ENCODE measurements at regions not wholly inside any gene's neighbourhood (a gene's known extent, or its start where the extent isn't known, plus 50 kb on each side); places are given as distances from the start of the nearest gene placed in this dataset.

DNA sequence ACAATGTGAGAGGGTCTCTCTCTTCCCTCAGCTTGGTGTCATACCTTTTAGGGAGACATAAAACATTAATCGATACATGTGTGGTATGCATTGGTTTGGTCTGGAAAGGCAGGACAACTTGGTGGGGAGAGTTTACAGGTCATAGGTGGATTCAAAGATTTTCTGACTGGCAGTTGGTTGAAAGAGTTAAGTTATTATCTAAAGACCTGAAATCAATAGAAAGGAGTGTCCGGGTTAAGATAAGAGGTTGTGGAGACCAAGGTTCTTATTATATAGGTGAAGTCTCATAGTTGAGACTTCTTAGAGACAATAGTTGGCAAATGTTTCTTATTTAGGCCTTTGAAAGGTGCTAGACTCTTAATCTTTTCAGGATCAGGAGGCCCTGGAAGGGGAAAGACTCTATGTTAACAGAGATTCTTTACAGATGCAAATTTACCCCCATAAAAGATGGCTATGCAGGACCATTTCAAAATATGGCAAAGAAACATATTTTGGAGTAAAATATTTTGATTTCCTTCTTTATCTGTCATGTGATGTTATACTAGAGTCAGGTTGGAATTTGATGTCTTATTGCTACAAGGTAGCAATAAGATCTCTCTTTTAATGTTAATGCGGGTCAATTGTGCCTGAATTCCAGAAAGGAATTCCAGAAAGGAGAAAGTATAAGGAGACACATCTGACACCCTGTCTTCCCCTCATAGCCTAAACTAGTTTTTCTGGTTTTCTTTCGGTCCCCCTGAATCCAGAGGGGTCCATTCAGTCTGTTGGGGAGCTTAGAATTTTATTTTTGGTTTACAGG, 59.2 kb upstream of the RCBTB2 start:
- Histone ChIP-seq H3K4me3 (ENCODE audit: control insufficient read depth in 1 of 2, extremely low read depth in 1 of 2, low read length in 1 of 2) (no peak overlapping the region), H3K4me1 (ENCODE audit: control insufficient read depth in 1 of 2, extremely low read depth in 1 of 2, insufficient read depth in 2 of 2, low read length in 2 of 2) (peaks cover 0 to 4% of the 10 kb centered on the region in 2 experiments), H3K27ac (ENCODE audit: low read length) (no peak overlapping the region), H3K36me3 (ENCODE audit: control insufficient read depth in 2 of 2, extremely low read depth in 1 of 2, insufficient read depth in 1 of 2, low read length in 1 of 2) (no peaks in the 10 kb centered on the region), H3K27me3 (replicated peaks in 1 of 2; ENCODE audit: control insufficient read depth in 2 of 2, extremely low read depth in 1 of 2, insufficient read depth in 2 of 2, low read length in 1 of 2) (no peaks in the 10 kb centered on the region), H3K9me3 (no peaks in the 10 kb centered on the region)
- ATAC-seq (replicated peaks in 1 of 4): no peak
- POLR2A ChIA-PET: interaction anchor here in 1 of 2 donors (0.5 to 0.6 kb wide), 2 partner anchors 285 to 627 kb away, joined by 3 to 7 read pairs; no protein-coding TSS in a partner anchor
- H3K27ac Mint-ChIP-seq: no peak overlapping the region
- no peak overlapping the region for H3K4me3 Mint-ChIP-seq
- 100% methylated on average over 1 of the region's 4 CpGs for WGBS (ENCODE audit: insufficient coverage)
- H3K4me1 Mint-ChIP-seq: peaks cover 1 to 2% (median 1%) of the 10 kb centered on the region in 3 donors
- CTCF ChIA-PET: interaction anchor here (0.6 to 6.8 kb wide), 5 partner anchors 12 to 246 kb away, joined by 3 to 37 read pairs (median 4); no protein-coding TSS in a partner anchor
- no peak for DNase-seq
- H3K27me3 Mint-ChIP-seq: peaks cover 0 to 3% of the 10 kb centered on the region in 2 donors
- no peaks in the 10 kb centered on the region for H3K9me3 Mint-ChIP-seq
- no peaks in the 10 kb centered on the region for H3K36me3 Mint-ChIP-seq

DNA sequence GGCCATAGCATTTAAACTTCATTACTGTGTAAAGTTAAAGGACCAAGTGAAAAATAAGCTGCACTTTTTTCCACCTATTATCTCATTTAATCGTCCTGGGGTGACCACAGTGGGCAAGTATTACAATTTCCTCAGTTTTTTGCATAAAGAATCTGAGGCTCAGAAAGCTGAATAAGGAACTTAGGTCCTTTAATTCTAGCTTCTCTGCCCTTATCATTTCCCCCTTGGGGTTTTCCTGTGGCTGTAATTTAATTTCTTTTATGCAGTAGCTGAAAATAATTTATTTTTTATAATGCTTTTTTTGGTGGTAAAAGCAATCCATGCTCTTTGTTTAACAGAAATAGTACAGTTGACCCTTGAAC, 59.8 kb upstream of the RCBTB2 start:
- WGBS (ENCODE audit: insufficient coverage): no CpG with 5 or more reads among the region's 1 CpG
- Mint-ChIP-seq H3K4me1 (no peaks in the 10 kb centered on the region), H3K36me3 (no peaks in the 10 kb centered on the region), H3K27ac (no peak overlapping the region), H3K4me3 (no peak overlapping the region), H3K27me3 (peaks cover 0 to 3% of the 10 kb centered on the region in 2 donors), H3K9me3 (no peaks in the 10 kb centered on the region)
- Histone ChIP-seq H3K9me3 (no peaks in the 10 kb centered on the region), H3K36me3 (ENCODE audit: control insufficient read depth in 2 of 2, extremely low read depth in 1 of 2, insufficient read depth in 1 of 2, low read length in 1 of 2) (no peaks in the 10 kb centered on the region), H3K27ac (ENCODE audit: low read length) (no peak overlapping the region), H3K27me3 (replicated peaks in 1 of 2; ENCODE audit: control insufficient read depth in 2 of 2, extremely low read depth in 1 of 2, insufficient read depth in 2 of 2, low read length in 1 of 2) (no peaks in the 10 kb centered on the region), H3K4me3 (ENCODE audit: control insufficient read depth in 1 of 2, extremely low read depth in 1 of 2, low read length in 1 of 2) (no peak overlapping the region), H3K4me1 (ENCODE audit: control insufficient read depth in 1 of 2, extremely low read depth in 1 of 2, insufficient read depth in 2 of 2, low read length in 2 of 2) (no peaks in the 10 kb centered on the region)
- DNase-seq: no peak
- ChIA-PET CTCF (interaction anchor here (0.5 to 6.8 kb wide), 6 partner anchors 8 to 247 kb away, joined by 3 to 37 read pairs (median 4); no protein-coding TSS in a partner anchor), POLR2A (interaction anchor here in 1 of 2 donors (0.5 to 0.6 kb wide), 2 partner anchors 285 to 628 kb away, joined by 3 to 7 read pairs; no protein-coding TSS in a partner anchor)
- ATAC-seq (replicated peaks in 1 of 4): no peak

DNA sequence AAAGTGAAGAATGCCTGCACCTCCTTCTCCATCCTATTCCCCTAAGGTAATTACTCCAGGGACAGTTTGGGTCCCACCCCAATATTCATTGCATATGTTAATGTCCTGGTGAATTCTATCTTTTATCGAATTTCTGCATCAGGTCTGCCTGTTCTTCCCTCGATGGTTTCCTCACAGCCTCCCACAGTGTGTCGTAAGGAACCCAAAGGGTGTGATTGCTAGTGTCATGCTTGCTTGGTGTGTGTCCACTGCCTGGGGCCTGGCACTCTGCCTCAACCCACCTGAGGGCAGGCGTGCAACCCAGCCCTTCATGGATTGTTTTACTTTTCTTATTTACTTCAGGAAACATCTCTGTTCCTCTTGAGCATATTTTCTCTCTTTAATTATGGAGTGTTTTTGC, 60.2 kb upstream of the CYSLTR2 start:
- Mint-ChIP-seq H3K36me3 (no peaks in the 10 kb centered on the region), H3K27me3 (peaks cover 0 to 3% of the 10 kb centered on the region in 2 donors), H3K9me3 (no peaks in the 10 kb centered on the region), H3K4me3 (no peak overlapping the region), H3K4me1 (no peaks in the 10 kb centered on the region), H3K27ac (no peak overlapping the region)
- Histone ChIP-seq H3K9me3 (no peaks in the 10 kb centered on the region), H3K36me3 (ENCODE audit: control insufficient read depth in 2 of 2, extremely low read depth in 1 of 2, insufficient read depth in 1 of 2, low read length in 1 of 2) (no peaks in the 10 kb centered on the region), H3K4me1 (ENCODE audit: control insufficient read depth in 1 of 2, extremely low read depth in 1 of 2, insufficient read depth in 2 of 2, low read length in 2 of 2) (no peaks in the 10 kb centered on the region), H3K4me3 (ENCODE audit: control insufficient read depth in 1 of 2, extremely low read depth in 1 of 2, low read length in 1 of 2) (no peak overlapping the region), H3K27ac (ENCODE audit: low read length) (no peak overlapping the region), H3K27me3 (replicated peaks in 1 of 2; ENCODE audit: control insufficient read depth in 2 of 2, extremely low read depth in 1 of 2, insufficient read depth in 2 of 2, low read length in 1 of 2) (no peaks in the 10 kb centered on the region)
- DNase-seq (no peak), ATAC-seq (replicated peaks in 1 of 4) (no peak)
- POLR2A ChIA-PET: no interaction called here
- no CpG with 5 or more reads among the region's 4 CpGs for WGBS (ENCODE audit: insufficient coverage)
- CTCF ChIA-PET: interaction anchor here (1.0 to 6.8 kb wide), 4 partner anchors 9 to 177 kb away, joined by 4 to 37 read pairs (median 4); no protein-coding TSS in a partner anchor

DNA sequence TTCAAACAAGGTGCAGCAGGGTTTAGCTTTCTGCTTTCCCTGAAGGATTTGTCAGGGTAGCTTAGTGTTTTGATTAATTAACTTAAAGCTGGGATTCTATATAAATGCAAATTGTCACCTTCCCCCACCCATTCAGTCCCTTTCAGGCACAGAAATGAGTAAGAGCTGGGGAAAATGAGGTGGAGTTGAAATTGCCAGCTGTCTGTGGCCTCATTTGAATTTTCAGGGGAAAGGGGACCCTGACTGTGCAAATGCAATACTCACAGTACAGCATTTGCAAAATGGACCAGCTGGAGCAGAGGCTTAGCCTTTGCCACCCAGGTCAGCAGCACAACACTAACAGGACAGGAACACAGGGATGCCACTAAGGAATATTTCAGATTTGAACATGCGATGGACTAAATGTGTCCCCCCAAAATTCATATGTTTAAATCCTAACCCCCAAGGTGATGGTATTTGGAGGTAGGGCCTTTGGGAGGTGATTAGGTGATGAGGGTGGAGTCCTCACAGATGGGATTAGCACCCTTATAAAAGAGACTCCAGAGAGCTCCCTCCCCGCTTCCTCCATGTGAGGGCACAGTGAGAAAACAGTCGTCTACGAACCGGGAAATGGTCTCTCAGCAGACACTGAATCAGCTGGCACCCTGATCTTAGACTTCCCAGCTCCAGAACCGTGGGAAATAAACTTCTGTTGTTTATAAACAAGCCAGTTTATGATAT, 59.5 kb upstream of the CYSLTR2 start:
- WGBS (ENCODE audit: insufficient coverage): 84% methylated on average over 5 of the region's 6 CpGs
- CTCF ChIA-PET: interaction anchor here (1.2 to 6.8 kb wide), 3 partner anchors 175 to 176 kb away, joined by 4 to 37 read pairs (median 4); no protein-coding TSS in a partner anchor
- DNase-seq: no peak

DNA sequence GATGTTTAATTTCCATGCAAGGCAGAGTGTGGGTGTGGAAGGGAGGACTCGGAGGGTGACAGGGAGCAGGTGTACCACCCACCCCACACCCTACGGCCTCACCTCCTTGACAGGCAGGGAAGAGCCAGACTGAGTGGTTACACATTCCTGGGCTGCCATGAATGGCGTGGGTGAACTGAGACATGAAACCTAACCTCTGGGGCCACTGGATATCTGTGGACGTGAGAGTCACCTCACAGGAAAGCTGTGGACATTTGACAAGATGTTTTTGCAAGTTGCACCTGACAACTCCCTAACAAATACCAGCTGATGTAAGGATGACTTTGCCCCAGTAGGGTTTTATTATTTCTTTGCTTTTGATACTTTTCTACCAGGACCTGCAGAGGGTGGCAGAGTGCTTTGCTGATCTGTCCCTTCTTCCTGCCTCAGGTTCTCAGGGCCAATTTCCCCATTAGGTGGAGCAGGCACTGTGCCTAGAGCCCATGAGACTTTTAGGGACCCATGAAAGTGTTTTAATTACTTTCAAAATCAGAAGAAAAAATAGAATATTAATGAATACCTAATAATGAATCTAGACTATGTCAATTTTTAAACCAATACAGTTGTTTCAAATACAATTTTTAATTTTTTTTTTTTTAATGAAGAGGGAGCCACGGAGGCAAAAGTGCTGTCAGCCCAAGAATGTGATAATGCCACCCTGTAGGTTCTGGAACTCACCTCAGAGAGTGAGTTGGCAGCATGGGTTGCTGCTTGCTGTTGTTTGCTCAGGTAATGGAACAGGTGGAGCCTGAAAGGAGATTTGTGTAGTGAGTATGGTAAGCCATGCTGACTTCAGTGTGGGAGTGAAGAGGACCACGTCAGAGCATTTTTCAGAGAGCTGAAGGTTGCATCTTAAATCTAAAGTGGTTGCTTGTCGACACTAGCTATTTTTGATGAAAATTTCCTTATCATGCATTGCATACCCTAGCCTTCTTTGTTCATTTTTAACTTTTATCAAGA, 58.0 kb upstream of the CYSLTR2 start:
- H3K9me3 Mint-ChIP-seq: no peaks in the 10 kb centered on the region
- Histone ChIP-seq H3K4me3 (ENCODE audit: control insufficient read depth in 1 of 2, extremely low read depth in 1 of 2, low read length in 1 of 2) (no peak overlapping the region), H3K36me3 (ENCODE audit: control insufficient read depth in 2 of 2, extremely low read depth in 1 of 2, insufficient read depth in 1 of 2, low read length in 1 of 2) (no peaks in the 10 kb centered on the region), H3K27ac (ENCODE audit: low read length) (no peak overlapping the region), H3K9me3 (no peaks in the 10 kb centered on the region), H3K27me3 (replicated peaks in 1 of 2; ENCODE audit: control insufficient read depth in 2 of 2, extremely low read depth in 1 of 2, insufficient read depth in 2 of 2, low read length in 1 of 2) (no peaks in the 10 kb centered on the region), H3K4me1 (ENCODE audit: control insufficient read depth in 1 of 2, extremely low read depth in 1 of 2, insufficient read depth in 2 of 2, low read length in 2 of 2) (no peaks in the 10 kb centered on the region)
- no peaks in the 10 kb centered on the region for H3K36me3 Mint-ChIP-seq
- no peaks in the 10 kb centered on the region for H3K4me1 Mint-ChIP-seq
- H3K4me3 Mint-ChIP-seq: no peak overlapping the region
- no peak overlapping the region for H3K27ac Mint-ChIP-seq
- peak; percentile 83 to 95 (median 87) for ATAC-seq (replicated peaks in 1 of 4)
- WGBS (ENCODE audit: insufficient coverage): 80% methylated on average over 1 of the region's 7 CpGs
- CTCF ChIA-PET: interaction anchor here (0.7 to 6.8 kb wide), 7 partner anchors 16 to 174 kb away, joined by 3 to 37 read pairs (median 5); no protein-coding TSS in a partner anchor
- POLR2A ChIA-PET: no interaction called here
- H3K27me3 Mint-ChIP-seq: peaks cover 0 to 3% of the 10 kb centered on the region in 2 donors
- peak in 34 of 35 experiments; percentile 22 to 81 (median 52) for DNase-seq

More for the DNA sequence above, 59.5 kb upstream of the CYSLTR2 start:
- Histone ChIP-seq H3K27me3 (replicated peaks in 1 of 2; ENCODE audit: control insufficient read depth in 2 of 2, extremely low read depth in 1 of 2, insufficient read depth in 2 of 2, low read length in 1 of 2) (no peaks in the 10 kb centered on the region), H3K4me1 (ENCODE audit: control insufficient read depth in 1 of 2, extremely low read depth in 1 of 2, insufficient read depth in 2 of 2, low read length in 2 of 2) (no peaks in the 10 kb centered on the region), H3K9me3 (no peaks in the 10 kb centered on the region), H3K27ac (ENCODE audit: low read length) (no peak overlapping the region), H3K4me3 (ENCODE audit: control insufficient read depth in 1 of 2, extremely low read depth in 1 of 2, low read length in 1 of 2) (no peak overlapping the region), H3K36me3 (ENCODE audit: control insufficient read depth in 2 of 2, extremely low read depth in 1 of 2, insufficient read depth in 1 of 2, low read length in 1 of 2) (no peaks in the 10 kb centered on the region)
- H3K9me3 Mint-ChIP-seq: no peaks in the 10 kb centered on the region
- H3K27ac Mint-ChIP-seq: no peak overlapping the region
- H3K4me3 Mint-ChIP-seq: no peak overlapping the region
- no peaks in the 10 kb centered on the region for H3K36me3 Mint-ChIP-seq
- no peak for ATAC-seq (replicated peaks in 1 of 4)
- peaks cover 0 to 3% of the 10 kb centered on the region in 2 donors for H3K27me3 Mint-ChIP-seq
- POLR2A ChIA-PET: no interaction called here
- H3K4me1 Mint-ChIP-seq: no peaks in the 10 kb centered on the region

Data from T-cell (primary cell).